ENCODE measurements at regions not wholly inside any gene's neighbourhood (a gene's known extent, or its start where the extent isn't known, plus 50 kb on each side); places are given as distances from the start of the nearest gene placed in this dataset.

GRCh38 chr1:34342334-34342733 is 165.6 kb downstream of the C1orf94 start:
- TF ChIP-seq CTCF (IDR thresholded peaks at IDR 0.05; ENCODE audit: poor library complexity): no peak
- TF ChIP-seq EZH2phosphoT487 (IDR thresholded peaks at IDR 0.05; ENCODE audit: low read depth, severe bottlenecking, unreplicated experiment): no peak
- no peak for TF ChIP-seq EZH2 (IDR thresholded peaks at IDR 0.05; ENCODE audit: borderline replicate concordance)

Measured in hepatocyte (in vitro differentiated cells).